Fibroblast of the aortic adventitia (primary cell): ENCODE measurements at regions not wholly inside any gene's neighbourhood (a gene's known extent, or its start where the extent isn't known, plus 50 kb on each side); places are given as distances from the start of the nearest gene placed in this dataset.

Experiments used
- DNase-seq: peaks from one replicate; pipeline ENCODE4 v3.0.0-alpha.2; 2010; ENCODE audit warnings: low read depth
- H3K4me3 ChIP-seq: 2 replicates; pipeline ENCODE4 v1.5.1; 2011; ENCODE audit warnings: low read depth, mild to moderate bottlenecking, control low read depth, low read length, moderate library complexity
- CTCF ChIP-seq: IDR thresholded peaks from 2 replicates; pipeline ENCODE4 v1.5.1; 2011; ENCODE audit warnings: mild to moderate bottlenecking, low read length, control low read depth, inconsistent platforms; ENCODE audit not compliant: insufficient read depth

- TF ChIP-seq CTCF, result no peak
- no peak for DNase-seq
- H3K4me3 ChIP-seq, result no peak overlapping the region
These were observed 290.4 kb upstream of the C2CD4B start for GRCh38 chr15:62455441-62455921.

GRCh38 chr15:62456011-62456920 lies 291.2 kb upstream of the C2CD4B start:
- DNase-seq, result no peak
- no peak for TF ChIP-seq CTCF
- H3K4me3 ChIP-seq, result no peak overlapping the region

GRCh38 chr15:62457100-62457499 lies 292.0 kb upstream of the C2CD4B start:
- no peak for TF ChIP-seq CTCF
- no peak for DNase-seq
- no peak overlapping the region for H3K4me3 ChIP-seq

GRCh38 chr15:62459875-62460274 lies 294.8 kb upstream of the C2CD4B start:
- DNase-seq, result no peak
- TF ChIP-seq CTCF, result no peak
- H3K4me3 ChIP-seq, result no peak overlapping the region

GRCh38 chr15:62462268-62462667 lies 297.2 kb upstream of the C2CD4B start:
- no peak for DNase-seq
- TF ChIP-seq CTCF, result no peak
- no peak overlapping the region for H3K4me3 ChIP-seq

GRCh38 chr15:62462721-62463120 lies 297.6 kb upstream of the C2CD4B start:
- DNase-seq, result no peak
- no peak overlapping the region for H3K4me3 ChIP-seq

More at GRCh38 chr15:62462721-62463120, 297.6 kb upstream of the C2CD4B start:
- no peak for TF ChIP-seq CTCF
